ENCODE measurements at regions not wholly inside any gene's neighbourhood (a gene's known extent, or its start where the extent isn't known, plus 50 kb on each side); places are given as distances from the start of the nearest gene placed in this dataset.

- TF ChIP-seq CTCF (IDR thresholded peaks at IDR 0.05; ENCODE audit: borderline replicate concordance, extremely low read depth, low read length, poor library complexity, severe bottlenecking) (no peak), EZH2 (IDR thresholded peaks at IDR 0.05; ENCODE audit: borderline replicate concordance, low read depth, low read length, severe bottlenecking) (no peak)
Observed at GRCh38 chr2:104702031-104702850, 151.7 kb upstream of the POU3F3 start.
